ENCODE measurements at regions not wholly inside any gene's neighbourhood (a gene's known extent, or its start where the extent isn't known, plus 50 kb on each side); places are given as distances from the start of the nearest gene placed in this dataset.
"Not testable (repeated sequence)": the region's sequence is repeated elsewhere in the genome, so short reads cannot be mapped to it uniquely, and the experiment has no call there.

DNA sequence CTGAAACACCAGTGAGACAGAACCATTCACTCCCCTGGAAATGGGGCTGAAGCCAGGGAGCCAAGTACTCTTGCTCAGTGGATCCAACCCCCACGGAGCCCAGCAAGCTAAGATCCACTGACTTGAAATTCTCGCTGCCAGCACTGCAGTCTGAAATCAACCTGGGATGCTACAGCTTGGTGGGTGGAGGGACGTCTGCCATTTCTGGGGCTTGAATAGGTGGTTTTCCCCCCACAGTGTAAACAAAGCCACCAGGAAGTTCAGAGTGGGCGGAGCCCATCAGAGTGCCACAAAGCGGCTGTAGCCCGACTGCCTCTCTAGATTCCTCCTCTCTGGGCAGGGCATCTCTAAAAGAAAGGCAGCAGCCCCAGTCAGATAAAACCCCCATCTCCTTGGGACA is 292.8 kb downstream of the LNPK start:
- ATAC-seq: no peak
- TF ChIP-seq RAD21 (conservative IDR thresholded peaks at IDR 0.05 in 1 of 2, IDR thresholded peaks at IDR 0.05 in 1 of 2): no peak
- Histone ChIP-seq H3K4me3 (no peak overlapping the region), H3K27ac (no peak overlapping the region), H3K4me2 (no peak overlapping the region), H3K9me3 (no peaks in the 10 kb centered on the region), H3K4me1 (no peaks in the 10 kb centered on the region)
- no peak for DNase-seq (ENCODE audit: low read depth in 1 of 2, low spot score in 1 of 2)
- 44% methylated on average over 4 of the region's 6 CpGs for WGBS (ENCODE audit: missing lambda C conversion rate)
- ChIA-PET POLR2A (no interaction called here), CTCF (no interaction called here)
- FAIRE-seq: no peak

GRCh38 chr2:175707322-175707721 is 294.7 kb downstream of the LNPK start:
- 26% methylated on average over 8 of the region's 8 CpGs for WGBS (ENCODE audit: missing lambda C conversion rate)
- CTCF ChIA-PET: no interaction called here
- TF ChIP-seq ATOH8 (CRISPR knock-in tag; IDR thresholded peaks at IDR 0.05; ENCODE audit: low read depth) (no peak), NR3C1 (IDR thresholded peaks at IDR 0.05) (no peak), RNF2 (IDR thresholded peaks at IDR 0.05; ENCODE audit: borderline replicate concordance, low read depth) (no peak), E2F6 (IDR thresholded peaks at IDR 0.05; ENCODE audit: borderline replicate concordance, low read depth) (no peak)
- TF ChIP-seq, protein P1, sequence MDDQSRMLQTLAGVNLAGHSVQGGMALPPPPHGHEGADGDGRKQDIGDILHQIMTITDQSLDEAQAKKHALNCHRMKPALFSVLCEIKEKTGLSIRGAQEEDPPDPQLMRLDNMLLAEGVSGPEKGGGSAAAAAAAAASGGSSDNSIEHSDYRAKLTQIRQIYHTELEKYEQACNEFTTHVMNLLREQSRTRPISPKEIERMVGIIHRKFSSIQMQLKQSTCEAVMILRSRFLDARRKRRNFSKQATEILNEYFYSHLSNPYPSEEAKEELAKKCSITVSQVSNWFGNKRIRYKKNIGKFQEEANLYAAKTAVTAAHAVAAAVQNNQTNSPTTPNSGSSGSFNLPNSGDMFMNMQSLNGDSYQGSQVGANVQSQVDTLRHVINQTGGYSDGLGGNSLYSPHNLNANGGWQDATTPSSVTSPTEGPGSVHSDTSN (IDR thresholded peaks at IDR 0.05): no peak
- TF ChIP-seq, protein P2, sequence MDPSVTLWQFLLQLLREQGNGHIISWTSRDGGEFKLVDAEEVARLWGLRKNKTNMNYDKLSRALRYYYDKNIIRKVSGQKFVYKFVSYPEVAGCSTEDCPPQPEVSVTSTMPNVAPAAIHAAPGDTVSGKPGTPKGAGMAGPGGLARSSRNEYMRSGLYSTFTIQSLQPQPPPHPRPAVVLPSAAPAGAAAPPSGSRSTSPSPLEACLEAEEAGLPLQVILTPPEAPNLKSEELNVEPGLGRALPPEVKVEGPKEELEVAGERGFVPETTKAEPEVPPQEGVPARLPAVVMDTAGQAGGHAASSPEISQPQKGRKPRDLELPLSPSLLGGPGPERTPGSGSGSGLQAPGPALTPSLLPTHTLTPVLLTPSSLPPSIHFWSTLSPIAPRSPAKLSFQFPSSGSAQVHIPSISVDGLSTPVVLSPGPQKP (IDR thresholded peaks at IDR 0.05; ENCODE audit: low read depth, low read length): no peak
- DNase-seq (ENCODE audit: low read depth in 1 of 2, low spot score in 1 of 2): no peak
- Histone ChIP-seq H3K4me3 (no peak overlapping the region), H3K4me2 (no peak overlapping the region), H3K4me1 (no peaks in the 10 kb centered on the region), H3K27ac (no peak overlapping the region), H3K9me3 (no peaks in the 10 kb centered on the region)
- ATAC-seq: no peak
- POLR2A ChIA-PET: no interaction called here
- no peak for FAIRE-seq

GRCh38 chr2:175704568-175704967 is 297.5 kb downstream of the LNPK start:
- POLR2A ChIA-PET, ATAC-seq: not testable (repeated sequence)

DNA sequence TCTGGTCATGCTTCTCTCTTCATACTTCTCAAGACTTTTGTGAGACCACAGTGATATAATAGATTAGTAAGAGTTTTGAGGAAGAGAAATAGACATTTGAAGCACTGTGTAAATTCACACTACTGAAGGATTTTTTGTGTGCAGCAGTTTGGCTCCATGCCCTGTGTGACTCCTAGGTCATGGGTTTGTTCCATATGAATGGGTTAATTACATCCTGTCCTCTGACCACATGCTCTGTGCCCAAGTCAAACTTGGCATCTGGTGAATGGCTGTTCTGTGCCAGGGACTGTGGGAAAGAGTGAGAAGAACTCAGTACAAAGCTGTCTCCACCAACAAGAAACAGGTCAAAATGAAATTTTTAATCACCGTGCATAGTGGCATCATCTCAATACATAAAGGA is 304.0 kb downstream of the LNPK start:
- H3K27ac ChIP-seq: no peak overlapping the region
- H3K4me3 ChIP-seq: no peak overlapping the region
- H3K9me3 ChIP-seq: no peaks in the 10 kb centered on the region
- FAIRE-seq (no peak), DNase-seq (ENCODE audit: low read depth in 1 of 2, low spot score in 1 of 2) (no peak), ATAC-seq (no peak)
- H3K4me2 ChIP-seq: no peak overlapping the region
- ChIA-PET CTCF (no interaction called here), POLR2A (no interaction called here)
- H3K4me1 ChIP-seq: no peaks in the 10 kb centered on the region
- 87% methylated on average over 1 of the region's 1 CpG for WGBS (ENCODE audit: missing lambda C conversion rate)
- TF ChIP-seq, protein P3, sequence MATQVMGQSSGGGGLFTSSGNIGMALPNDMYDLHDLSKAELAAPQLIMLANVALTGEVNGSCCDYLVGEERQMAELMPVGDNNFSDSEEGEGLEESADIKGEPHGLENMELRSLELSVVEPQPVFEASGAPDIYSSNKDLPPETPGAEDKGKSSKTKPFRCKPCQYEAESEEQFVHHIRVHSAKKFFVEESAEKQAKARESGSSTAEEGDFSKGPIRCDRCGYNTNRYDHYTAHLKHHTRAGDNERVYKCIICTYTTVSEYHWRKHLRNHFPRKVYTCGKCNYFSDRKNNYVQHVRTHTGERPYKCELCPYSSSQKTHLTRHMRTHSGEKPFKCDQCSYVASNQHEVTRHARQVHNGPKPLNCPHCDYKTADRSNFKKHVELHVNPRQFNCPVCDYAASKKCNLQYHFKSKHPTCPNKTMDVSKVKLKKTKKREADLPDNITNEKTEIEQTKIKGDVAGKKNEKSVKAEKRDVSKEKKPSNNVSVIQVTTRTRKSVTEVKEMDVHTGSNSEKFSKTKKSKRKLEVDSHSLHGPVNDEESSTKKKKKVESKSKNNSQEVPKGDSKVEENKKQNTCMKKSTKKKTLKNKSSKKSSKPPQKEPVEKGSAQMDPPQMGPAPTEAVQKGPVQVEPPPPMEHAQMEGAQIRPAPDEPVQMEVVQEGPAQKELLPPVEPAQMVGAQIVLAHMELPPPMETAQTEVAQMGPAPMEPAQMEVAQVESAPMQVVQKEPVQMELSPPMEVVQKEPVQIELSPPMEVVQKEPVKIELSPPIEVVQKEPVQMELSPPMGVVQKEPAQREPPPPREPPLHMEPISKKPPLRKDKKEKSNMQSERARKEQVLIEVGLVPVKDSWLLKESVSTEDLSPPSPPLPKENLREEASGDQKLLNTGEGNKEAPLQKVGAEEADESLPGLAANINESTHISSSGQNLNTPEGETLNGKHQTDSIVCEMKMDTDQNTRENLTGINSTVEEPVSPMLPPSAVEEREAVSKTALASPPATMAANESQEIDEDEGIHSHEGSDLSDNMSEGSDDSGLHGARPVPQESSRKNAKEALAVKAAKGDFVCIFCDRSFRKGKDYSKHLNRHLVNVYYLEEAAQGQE (IDR thresholded peaks at IDR 0.05): no peak
- no peak for TF ChIP-seq JUNB (IDR thresholded peaks at IDR 0.05)
- no peak for TF ChIP-seq TP53 (CRISPR knock-in tag; IDR thresholded peaks at IDR 0.05)
- TF ChIP-seq NFE2L2 (conservative IDR thresholded peaks at IDR 0.05; ENCODE audit: low read length): no peak
- no peak for TF ChIP-seq KDM5A (IDR thresholded peaks at IDR 0.05)
- TF ChIP-seq SMC3 (IDR thresholded peaks at IDR 0.05): no peak
- no peak for TF ChIP-seq CBX2 (IDR thresholded peaks at IDR 0.05; ENCODE audit: borderline replicate concordance, low read depth)
- TF ChIP-seq MYC (IDR thresholded peaks at IDR 0.05; ENCODE audit: borderline replicate concordance, low read length): no peak
- no peak for TF ChIP-seq EHMT2 (IDR thresholded peaks at IDR 0.05; ENCODE audit: low read depth)
- no peak for TF ChIP-seq HOXA7 (CRISPR knock-in tag; IDR thresholded peaks at IDR 0.05)
- no peak for TF ChIP-seq SREBF2 (IDR thresholded peaks at IDR 0.05)
- TF ChIP-seq, protein P2 (IDR thresholded peaks at IDR 0.05; ENCODE audit: low read depth, low read length): no peak
- no peak for TF ChIP-seq CHD4 (IDR thresholded peaks at IDR 0.05; ENCODE audit: borderline replicate concordance)
- TF ChIP-seq, protein P4, sequence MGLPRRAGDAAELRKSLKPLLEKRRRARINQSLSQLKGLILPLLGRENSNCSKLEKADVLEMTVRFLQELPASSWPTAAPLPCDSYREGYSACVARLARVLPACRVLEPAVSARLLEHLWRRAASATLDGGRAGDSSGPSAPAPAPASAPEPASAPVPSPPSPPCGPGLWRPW (IDR thresholded peaks at IDR 0.05): no peak

More at GRCh38 chr2:175704568-175704967, 297.5 kb downstream of the LNPK start:
- CTCF ChIA-PET; DNase-seq (ENCODE audit: low read depth in 1 of 2, low spot score in 1 of 2); H3K27ac ChIP-seq; H3K9me3 ChIP-seq; H3K4me1 ChIP-seq; FAIRE-seq; H3K4me3 ChIP-seq; H3K4me2 ChIP-seq: not testable (repeated sequence)
- WGBS (ENCODE audit: missing lambda C conversion rate): 62% methylated on average over 22 of the region's 22 CpGs
